Osteoblast (primary cell): ENCODE measurements at regions not wholly inside any gene's neighbourhood (a gene's known extent, or its start where the extent isn't known, plus 50 kb on each side); places are given as distances from the start of the nearest gene placed in this dataset.

Source experiments
- DNase-seq: peaks from one replicate; pipeline ENCODE4 v3.0.0; 2011; ENCODE audit warnings: low spot score, mixed read lengths; ENCODE audit not compliant: insufficient read length; ENCODE audit errors: missing footprints
- H2AFZ ChIP-seq: 2 replicates; pipeline ENCODE4 v1.6.0; 2011; ENCODE audit warnings: mild to moderate bottlenecking, low read length
- H3K27ac ChIP-seq: 2 replicates; pipeline ENCODE4 v1.5.1; 2011; ENCODE audit warnings: mild to moderate bottlenecking, low read depth, low read length, moderate library complexity
- H3K27me3 ChIP-seq: 2 replicates; pipeline ENCODE4 v1.6.0; 2012; ENCODE audit warnings: mild to moderate bottlenecking, control low read depth, inconsistent platforms, low read length, moderate library complexity; ENCODE audit not compliant: insufficient read depth
- H3K36me3 ChIP-seq: 2 replicates; pipeline ENCODE4 v1.5.1; 2011; ENCODE audit warnings: mild to moderate bottlenecking, low read length, control low read depth, moderate library complexity; ENCODE audit not compliant: insufficient read depth
- H3K4me1 ChIP-seq: 2 replicates; pipeline ENCODE4 v1.5.1; 2011; ENCODE audit warnings: mild to moderate bottlenecking, low read length, control low read depth, moderate library complexity; ENCODE audit not compliant: insufficient read depth
- H3K4me2 ChIP-seq: 2 replicates; pipeline ENCODE4 v1.6.0; 2011; ENCODE audit warnings: mild to moderate bottlenecking, low read length; ENCODE audit not compliant: insufficient read depth
- H3K4me3 ChIP-seq: fragments of 200-600 bp; sonication (generic); 3 replicates; pipeline ENCODE4 v1.5.1; 2012; ENCODE audit warnings: mild to moderate bottlenecking, low read length, inconsistent platforms; ENCODE audit not compliant: insufficient read depth
- H3K79me2 ChIP-seq: 2 replicates; pipeline ENCODE4 v1.6.0; 2012; ENCODE audit warnings: mild to moderate bottlenecking, low read length, control low read depth, inconsistent platforms; ENCODE audit not compliant: insufficient read depth
- H3K9me3 ChIP-seq: 2 replicates; pipeline ENCODE4 v1.5.1; 2011; ENCODE audit warnings: low read depth, low read length, control low read depth
- H4K20me1 ChIP-seq: 2 replicates; pipeline ENCODE4 v1.6.0; 2012; ENCODE audit warnings: mild to moderate bottlenecking, low read length, control low read depth; ENCODE audit not compliant: insufficient read depth
- TF ChIP-seq, protein P1 (sequence below): IDR thresholded peaks from 2 replicates; pipeline ENCODE4 v1.5.1; 2011; ENCODE audit warnings: mild to moderate bottlenecking, low read depth, low read length, moderate library complexity; ENCODE audit errors: extremely low read depth

DNA sequence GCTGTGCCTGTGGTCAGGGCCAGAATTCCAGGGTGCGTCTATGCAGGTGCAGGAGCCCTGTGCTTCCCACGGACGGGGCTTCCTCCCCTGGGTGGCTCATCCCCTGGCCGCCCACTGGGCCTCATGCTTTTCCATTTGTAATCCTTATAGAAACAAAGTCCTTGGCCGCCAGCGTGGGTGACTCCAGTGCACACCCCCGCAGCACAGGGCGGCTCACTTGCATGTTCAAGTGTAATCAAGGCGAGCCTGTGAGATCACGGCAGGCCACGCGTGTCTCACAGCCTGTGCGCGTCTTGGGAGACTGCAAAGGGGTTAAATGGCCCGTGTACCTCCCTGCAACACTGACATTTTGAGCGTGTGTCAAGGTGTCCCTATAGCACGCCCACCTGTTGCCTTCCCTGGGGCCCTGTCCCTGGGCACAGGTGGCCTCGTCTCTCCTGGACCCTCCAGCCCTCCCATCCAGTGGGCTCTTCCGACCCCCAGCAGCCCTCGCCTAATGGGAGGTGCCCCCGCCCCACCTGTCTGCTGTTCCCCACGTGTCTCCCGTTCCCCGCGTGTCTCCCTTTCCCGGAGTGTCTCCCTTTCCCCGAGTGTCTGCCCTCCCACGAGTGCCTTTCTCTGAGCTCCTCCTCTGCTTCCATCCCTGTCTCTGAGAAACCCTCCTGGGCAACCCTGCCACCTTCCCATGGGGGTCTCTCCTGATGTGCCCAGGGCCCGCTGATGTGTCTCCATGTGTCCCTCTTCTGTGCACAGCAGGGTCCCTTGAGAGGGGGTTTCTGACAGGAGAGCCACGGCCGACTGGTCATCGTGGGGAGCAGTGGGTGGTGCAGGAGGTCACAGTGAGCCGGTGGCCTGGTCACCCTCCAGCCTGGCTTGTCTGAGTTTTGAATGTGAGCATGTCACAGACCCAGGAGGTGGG lies 1215.3 kb downstream of the BRD1 start:
- Histone ChIP-seq H3K4me3 (no peak overlapping the region), H3K27me3 (no peaks in the 10 kb centered on the region), H2AFZ (no peak overlapping the region), H3K9me3 (no peaks in the 10 kb centered on the region), H3K4me2 (no peak overlapping the region), H3K27ac (no peak overlapping the region), H4K20me1 (no peaks in the 10 kb centered on the region), H3K4me1 (no peaks in the 10 kb centered on the region), H3K36me3 (no peaks in the 10 kb centered on the region), H3K79me2 (no peaks in the 10 kb centered on the region)
- TF ChIP-seq, protein P1, sequence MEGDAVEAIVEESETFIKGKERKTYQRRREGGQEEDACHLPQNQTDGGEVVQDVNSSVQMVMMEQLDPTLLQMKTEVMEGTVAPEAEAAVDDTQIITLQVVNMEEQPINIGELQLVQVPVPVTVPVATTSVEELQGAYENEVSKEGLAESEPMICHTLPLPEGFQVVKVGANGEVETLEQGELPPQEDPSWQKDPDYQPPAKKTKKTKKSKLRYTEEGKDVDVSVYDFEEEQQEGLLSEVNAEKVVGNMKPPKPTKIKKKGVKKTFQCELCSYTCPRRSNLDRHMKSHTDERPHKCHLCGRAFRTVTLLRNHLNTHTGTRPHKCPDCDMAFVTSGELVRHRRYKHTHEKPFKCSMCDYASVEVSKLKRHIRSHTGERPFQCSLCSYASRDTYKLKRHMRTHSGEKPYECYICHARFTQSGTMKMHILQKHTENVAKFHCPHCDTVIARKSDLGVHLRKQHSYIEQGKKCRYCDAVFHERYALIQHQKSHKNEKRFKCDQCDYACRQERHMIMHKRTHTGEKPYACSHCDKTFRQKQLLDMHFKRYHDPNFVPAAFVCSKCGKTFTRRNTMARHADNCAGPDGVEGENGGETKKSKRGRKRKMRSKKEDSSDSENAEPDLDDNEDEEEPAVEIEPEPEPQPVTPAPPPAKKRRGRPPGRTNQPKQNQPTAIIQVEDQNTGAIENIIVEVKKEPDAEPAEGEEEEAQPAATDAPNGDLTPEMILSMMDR: no peak
- no peak for DNase-seq

DNA sequence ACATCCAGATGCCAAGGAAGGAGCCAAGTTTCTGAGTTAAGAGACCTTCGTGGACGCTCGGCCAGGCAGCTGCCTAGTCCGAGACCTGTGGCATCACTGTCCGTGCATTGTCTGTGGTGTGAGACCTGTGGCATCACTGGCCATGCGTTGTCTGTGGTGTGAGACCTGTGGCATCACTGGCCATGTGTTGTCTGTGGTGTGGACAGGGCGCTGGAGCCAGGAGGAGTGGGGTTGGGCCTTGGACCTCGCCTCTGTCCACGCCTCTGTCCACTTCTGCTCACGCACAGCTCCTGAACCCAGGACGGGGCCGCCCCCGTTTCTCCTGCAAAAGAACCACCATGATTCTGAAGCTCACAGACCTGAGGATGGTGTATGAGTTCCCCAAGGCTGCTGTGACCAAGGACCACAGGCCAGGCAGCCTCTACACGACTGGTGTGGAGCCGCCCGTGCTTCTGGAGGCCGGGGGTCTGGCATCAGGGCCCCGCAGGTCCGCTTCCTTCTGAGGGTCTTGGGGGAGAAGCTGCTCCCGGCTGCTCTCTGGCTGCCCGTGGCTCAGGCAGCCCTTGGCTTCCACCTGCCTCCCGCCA lies 1218.3 kb downstream of the BRD1 start:
- TF ChIP-seq, protein P1: no peak
- no peak overlapping the region for H3K27ac ChIP-seq
- peaks cover 6% of the 10 kb centered on the region for H3K9me3 ChIP-seq
- no peaks in the 10 kb centered on the region for H3K79me2 ChIP-seq
- H3K36me3 ChIP-seq: no peaks in the 10 kb centered on the region
- H3K4me1 ChIP-seq: no peaks in the 10 kb centered on the region
- no peak overlapping the region for H3K4me2 ChIP-seq
- no peaks in the 10 kb centered on the region for H3K27me3 ChIP-seq
- no peak for DNase-seq
- H2AFZ ChIP-seq: no peak overlapping the region
- H4K20me1 ChIP-seq: no peaks in the 10 kb centered on the region
- no peak overlapping the region for H3K4me3 ChIP-seq

DNA sequence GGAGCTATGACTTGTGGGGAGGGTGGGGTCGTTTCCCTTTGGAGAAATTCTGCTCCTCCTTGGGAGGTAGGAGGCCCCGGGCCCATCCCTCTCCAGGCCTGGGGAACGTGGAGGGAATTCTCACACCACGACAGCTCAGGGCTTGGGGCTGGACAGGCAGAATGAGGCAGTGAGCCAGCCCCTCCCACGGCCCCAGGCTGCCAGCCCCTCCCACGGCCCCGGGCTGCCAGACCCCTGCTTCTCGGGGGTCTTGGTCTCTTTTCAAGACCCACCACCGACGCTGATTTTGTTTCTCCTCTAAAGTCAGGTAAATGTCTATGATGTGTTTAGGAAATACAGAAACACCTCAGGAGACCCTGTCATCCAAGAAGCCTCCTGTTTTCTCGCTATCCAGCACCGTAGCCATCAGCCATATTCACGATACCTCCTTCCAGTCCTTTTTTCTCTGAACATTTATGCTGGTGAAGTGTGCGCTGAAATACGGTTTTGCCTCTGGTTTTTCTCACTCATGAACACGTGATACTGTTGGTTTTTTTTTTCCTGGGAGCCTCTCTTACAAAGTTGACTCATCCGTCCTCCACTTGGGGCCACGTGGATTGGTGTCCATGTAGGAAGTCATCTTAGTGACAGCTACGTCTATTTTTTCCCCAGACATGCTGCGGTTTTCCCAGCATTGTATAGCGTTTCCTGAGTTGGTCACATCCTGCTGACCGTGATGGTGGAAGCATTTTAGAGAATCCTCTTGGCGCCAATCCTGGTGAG lies 1219.6 kb downstream of the BRD1 start:
- no peak overlapping the region for H3K4me2 ChIP-seq
- H3K36me3 ChIP-seq: no peaks in the 10 kb centered on the region
- no peak for DNase-seq
- H3K4me3 ChIP-seq: no peak overlapping the region
- peaks cover 6% of the 10 kb centered on the region for H3K9me3 ChIP-seq
- TF ChIP-seq, protein P1: no peak
- H2AFZ ChIP-seq: no peak overlapping the region
- no peaks in the 10 kb centered on the region for H3K79me2 ChIP-seq
- H3K4me1 ChIP-seq: no peaks in the 10 kb centered on the region
- no peaks in the 10 kb centered on the region for H3K27me3 ChIP-seq
- no peaks in the 10 kb centered on the region for H4K20me1 ChIP-seq
- no peak overlapping the region for H3K27ac ChIP-seq
